HFF-Myc (cell line): ENCODE measurements at regions not wholly inside any gene's neighbourhood (a gene's known extent, or its start where the extent isn't known, plus 50 kb on each side); places are given as distances from the start of the nearest gene placed in this dataset.

Experiments
- DNase-seq: peaks from one replicate; pipeline ENCODE4 v3.0.0-alpha.2; 2011; ENCODE audit warnings: low read depth; ENCODE audit errors: extremely low read depth
- H3K4me3 ChIP-seq: replicated peaks from 2 replicates; pipeline ENCODE4 v1.5.1; 2011; ENCODE audit warnings: low read depth, mild to moderate bottlenecking, control low read depth, low read length
- TF ChIP-seq, protein P1 (sequence below): IDR thresholded peaks from 2 replicates; pipeline ENCODE4 v1.5.1; 2012; ENCODE audit warnings: mild to moderate bottlenecking, low read depth, low read length, control low read depth; ENCODE audit errors: missing control alignments

DNA sequence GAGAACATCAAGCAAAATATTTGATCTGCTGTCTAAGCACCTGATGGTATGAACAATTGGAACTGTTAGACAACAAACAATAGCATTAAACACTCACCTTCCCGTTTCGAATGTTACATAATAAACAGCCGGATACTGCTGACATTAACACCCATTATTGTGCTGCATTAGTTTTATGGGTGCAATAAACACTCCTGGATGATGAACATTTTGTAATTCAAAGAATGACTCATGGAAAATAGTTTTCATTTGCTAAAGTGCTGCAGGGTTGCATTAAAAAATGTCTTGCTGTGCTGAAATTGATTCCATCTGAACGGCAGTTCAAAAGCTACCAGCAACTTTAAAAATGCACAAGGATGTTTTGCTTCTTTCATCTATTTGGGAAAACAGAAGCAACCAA lies 100.8 kb upstream of the SORBS2 start:
- H3K4me3 ChIP-seq = no peak overlapping the region
- peak; percentile 3 for DNase-seq
- TF ChIP-seq, protein P1, sequence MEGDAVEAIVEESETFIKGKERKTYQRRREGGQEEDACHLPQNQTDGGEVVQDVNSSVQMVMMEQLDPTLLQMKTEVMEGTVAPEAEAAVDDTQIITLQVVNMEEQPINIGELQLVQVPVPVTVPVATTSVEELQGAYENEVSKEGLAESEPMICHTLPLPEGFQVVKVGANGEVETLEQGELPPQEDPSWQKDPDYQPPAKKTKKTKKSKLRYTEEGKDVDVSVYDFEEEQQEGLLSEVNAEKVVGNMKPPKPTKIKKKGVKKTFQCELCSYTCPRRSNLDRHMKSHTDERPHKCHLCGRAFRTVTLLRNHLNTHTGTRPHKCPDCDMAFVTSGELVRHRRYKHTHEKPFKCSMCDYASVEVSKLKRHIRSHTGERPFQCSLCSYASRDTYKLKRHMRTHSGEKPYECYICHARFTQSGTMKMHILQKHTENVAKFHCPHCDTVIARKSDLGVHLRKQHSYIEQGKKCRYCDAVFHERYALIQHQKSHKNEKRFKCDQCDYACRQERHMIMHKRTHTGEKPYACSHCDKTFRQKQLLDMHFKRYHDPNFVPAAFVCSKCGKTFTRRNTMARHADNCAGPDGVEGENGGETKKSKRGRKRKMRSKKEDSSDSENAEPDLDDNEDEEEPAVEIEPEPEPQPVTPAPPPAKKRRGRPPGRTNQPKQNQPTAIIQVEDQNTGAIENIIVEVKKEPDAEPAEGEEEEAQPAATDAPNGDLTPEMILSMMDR = no peak

DNA sequence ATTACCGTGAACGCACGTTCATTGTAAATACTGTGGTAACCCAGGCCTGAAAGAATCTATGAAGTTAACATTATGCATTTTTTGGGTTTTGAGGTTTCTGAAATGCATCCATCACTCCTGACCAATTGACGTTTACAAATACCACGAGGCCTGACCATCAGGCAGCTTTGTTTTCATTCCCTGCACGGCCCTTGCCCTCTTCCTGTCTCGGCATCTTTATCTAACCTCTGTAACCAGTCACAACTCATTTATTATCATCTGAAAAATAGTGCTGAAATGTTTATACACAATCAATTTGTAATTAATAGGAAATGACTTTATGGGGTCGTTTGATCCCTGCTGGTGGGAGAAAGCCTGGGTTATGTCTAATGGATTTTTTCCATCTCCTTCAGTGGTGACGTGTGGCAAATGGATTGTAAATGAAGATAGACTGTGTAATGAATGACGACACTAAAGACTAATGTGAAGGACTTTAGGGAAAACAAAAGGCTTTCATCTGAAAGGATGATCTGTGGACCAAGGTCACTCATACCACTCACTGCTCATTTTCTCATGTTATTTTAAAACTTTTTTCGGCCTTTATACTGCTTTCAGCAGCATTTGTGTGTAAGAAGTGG lies 102.7 kb upstream of the SORBS2 start:
- TF ChIP-seq, protein P1 = no peak
- no peak overlapping the region for H3K4me3 ChIP-seq
- no peak for DNase-seq

DNA sequence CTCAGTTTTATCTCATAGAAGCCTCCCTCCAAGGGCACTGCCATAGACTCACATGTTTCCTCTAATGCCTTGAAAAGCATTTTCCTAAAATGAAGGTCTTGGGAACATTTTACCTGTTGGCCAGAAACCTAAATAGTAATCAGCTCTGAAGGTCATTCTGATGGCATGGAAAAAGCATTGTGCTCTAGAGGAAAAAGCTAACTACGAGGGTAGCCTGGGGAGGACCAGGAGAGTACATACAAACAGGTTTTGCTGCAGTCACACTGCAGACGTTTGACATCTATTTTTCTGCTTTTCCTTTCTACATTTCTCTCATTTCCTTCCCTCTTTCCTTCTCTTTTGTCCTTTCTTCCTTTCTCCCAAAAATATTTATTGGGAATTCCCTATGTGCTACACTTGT lies 103.3 kb upstream of the SORBS2 start:
- TF ChIP-seq, protein P1 = no peak
- no peak overlapping the region for H3K4me3 ChIP-seq
- no peak for DNase-seq

DNA sequence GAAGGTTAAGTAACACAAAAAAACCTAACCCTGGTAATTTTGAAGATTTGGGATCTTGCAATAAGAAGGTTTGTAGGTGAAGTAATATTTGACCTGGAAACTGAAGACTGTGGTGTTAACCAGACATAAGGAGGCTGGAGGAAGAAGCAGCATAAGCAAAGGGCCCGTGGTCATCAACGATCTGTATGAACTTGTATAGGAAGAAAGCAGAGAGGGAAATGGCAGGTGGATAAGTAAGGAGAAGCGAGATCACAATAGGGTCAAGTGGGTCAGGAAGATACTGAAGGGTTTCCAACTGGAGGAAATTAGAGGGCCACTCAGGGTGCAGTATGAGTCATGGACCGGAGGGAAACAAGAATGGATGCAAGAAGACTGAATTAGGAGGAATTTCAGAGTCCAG lies 103.8 kb upstream of the SORBS2 start:
- DNase-seq = no peak
- TF ChIP-seq, protein P1 = no peak
- no peak overlapping the region for H3K4me3 ChIP-seq

DNA sequence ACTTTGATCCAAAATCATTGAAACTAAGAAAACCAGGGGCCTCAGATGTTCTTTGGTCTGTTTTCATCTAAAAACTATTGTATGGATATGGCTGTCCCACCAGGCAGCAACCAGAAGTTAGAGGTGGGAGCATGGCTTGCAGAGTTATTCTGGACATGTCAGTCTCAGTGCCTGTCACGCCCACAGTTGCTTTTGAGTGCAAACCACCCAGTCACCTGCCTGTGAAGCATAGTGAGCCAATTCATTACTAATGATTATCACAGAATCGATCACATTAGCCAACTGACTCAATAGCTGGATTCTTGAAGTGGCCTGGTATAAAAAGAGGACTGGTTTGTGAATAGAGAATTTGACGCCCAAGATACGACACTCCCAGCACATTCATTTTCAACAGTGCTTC lies 104.2 kb upstream of the SORBS2 start:
- no peak overlapping the region for H3K4me3 ChIP-seq
- TF ChIP-seq, protein P1 = no peak
- no peak for DNase-seq

DNA sequence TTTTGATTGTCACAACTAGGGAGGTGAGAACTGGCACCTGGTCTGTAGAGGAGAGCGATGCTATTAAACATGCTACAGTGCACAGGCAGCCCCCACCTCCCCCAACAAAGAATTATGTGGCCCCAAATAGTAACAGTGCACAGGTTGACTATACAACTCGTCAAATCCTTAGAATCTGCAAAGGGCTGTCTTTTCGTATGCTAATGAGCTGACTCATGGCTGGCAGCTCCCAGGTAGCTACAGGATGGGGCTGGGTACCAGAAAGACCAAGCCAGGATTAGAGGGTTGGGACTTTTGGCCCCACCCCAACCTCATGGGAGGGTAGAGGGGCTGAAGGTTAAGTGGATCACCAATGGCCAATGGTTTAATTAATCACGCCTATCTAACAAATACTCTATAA lies 104.7 kb upstream of the SORBS2 start:
- DNase-seq = no peak
- TF ChIP-seq, protein P1 = no peak
- no peak overlapping the region for H3K4me3 ChIP-seq

DNA sequence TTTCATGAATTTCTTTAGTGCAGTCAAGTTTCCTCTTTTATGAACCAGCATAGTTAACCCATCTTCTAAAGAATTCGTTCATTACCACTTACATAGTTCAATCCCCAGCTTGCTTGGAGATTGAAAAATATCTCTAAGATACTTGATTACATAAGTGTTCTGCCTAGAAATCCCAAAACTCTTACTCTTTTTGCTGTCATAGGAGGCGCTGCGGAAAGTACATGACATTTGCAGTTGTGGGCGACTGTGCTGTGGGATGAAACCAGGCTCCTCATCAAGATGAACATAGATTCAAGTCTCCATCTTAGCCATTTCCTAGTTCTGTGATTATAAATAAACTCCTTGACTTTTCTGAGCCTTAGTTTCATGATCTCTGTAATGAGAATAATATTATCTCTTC lies 107.1 kb upstream of the SORBS2 start:
- TF ChIP-seq, protein P1 = no peak
- DNase-seq = no peak
- no peak overlapping the region for H3K4me3 ChIP-seq
